DMS53 (cell line): ENCODE measurements at regions not wholly inside any gene's neighbourhood (a gene's known extent, or its start where the extent isn't known, plus 50 kb on each side); places are given as distances from the start of the nearest gene placed in this dataset.

Experiments used
- DNase-seq: peaks from one replicate; lab custom pipeline; 2025; lab: John Stamatoyannopoulos, UW

DNA sequence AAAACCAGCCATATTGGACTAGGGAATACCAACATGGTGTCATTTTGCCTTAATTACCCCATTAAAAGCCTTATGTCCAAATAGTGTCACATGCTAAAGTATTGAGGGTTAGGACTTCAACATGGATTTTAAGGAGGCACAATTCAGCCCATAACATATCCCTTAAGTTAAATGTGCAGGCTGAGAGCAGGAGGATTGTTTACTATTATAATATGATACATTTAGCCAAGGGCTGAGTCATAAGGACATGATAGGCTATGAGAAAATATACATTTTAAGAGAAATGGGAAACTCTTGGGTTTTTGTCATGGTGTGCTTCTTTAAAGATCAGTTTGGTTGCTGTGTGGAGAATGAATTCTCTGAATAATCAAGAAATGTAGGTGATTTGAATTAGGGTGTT is 136.8 kb downstream of the RDH14 start:
- DNase-seq: peak; percentile 51

DNA sequence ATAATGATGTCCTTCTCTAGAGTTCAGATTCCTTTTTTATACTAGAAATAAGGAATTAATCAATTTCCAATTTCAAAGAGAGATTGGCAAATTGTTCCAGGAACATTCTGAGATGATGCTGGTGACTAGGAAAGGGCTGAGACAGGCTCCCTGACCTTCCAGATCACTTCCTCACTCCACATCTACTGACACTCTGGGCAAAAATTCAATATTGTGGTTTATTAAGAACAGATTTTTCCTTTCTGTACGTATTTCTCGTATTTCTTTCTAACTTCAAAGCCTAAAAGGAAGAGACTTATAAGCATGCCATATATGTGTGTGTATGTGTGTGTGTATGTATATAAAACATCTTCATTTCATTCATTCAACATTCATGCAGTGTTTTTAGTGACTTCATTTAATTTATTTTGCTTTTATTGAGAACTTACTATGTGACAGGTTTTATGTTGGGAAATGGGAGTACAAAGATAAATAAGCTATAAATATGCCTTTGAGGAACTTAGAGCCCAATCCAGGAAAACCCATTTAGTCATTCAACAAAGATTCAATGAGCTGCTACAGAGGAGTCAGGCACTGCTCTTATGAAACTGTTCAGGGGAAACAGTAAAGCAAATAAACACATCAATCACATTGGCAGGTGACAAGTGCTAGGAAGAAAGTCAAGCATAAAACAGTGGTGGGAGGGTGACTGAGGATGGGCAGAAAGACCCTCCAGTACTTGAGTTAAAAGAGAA is 137.9 kb downstream of the RDH14 start:
- DNase-seq: peak; percentile 77

DNA sequence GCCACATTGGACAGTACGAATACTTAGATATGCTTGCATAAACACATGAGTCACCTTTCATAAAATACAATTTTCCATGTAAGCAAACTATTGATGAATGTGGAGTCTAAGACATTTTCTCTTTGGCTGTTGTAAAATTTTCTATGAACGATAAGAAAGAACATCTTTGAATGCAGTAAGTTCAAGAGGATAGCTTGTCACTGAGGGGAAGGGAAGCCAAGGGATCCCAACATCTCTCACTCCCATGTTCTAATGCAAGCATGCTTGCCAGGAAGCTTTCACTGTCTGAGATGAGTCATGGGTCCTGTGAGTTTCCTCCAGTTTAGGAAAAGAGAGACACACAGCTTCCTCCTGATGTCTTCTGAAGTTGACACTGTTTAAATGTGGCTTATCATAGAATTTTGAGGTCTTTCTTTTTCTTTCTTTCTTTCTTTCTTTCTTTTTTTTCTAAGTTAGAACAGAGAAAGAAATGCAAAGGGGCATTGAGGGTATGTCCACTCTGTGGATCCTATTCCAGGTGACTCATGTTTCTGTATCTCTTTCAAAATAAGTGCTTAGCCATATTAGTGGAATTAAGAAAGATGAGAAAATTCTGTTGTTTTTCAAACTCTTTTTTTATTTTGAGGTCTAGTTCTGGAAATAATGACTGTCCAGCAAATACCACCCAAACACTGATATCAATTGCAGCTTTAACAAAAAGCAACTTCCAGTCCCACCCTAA is 146.6 kb downstream of the RDH14 start:
- peak; percentile 76 for DNase-seq

DNA sequence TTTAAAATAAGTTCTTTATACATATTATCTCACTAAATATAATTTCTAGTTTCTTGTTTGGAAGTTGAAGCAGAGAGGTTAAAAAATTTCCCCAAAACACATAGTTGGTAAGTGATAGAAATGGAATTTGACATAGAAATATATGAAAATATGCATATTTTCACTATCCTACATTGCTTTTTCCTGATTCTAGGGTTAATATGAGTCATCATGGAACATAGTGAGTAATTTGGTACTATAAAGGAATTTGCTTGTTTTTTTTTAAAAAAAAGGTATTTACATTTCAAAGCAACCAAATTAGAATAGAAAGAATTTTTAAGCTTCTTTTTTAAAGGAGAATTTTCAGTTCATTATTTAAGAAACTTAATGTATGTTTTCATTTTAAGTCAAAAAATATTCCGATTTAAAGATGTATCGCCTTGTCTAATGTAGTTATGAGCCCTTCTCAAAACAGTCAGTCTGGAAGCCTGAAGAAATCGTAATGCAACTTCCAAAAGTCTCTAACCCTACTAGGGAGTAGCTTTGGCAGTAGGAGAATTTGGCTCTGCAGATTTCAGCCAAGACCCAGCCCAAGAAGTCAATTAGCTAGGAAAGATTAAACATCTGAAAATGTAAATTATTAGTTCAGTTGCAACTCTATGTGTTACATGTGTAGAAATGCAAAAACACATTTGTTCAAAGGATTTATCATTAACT is 147.3 kb downstream of the RDH14 start:
- no peak for DNase-seq

DNA sequence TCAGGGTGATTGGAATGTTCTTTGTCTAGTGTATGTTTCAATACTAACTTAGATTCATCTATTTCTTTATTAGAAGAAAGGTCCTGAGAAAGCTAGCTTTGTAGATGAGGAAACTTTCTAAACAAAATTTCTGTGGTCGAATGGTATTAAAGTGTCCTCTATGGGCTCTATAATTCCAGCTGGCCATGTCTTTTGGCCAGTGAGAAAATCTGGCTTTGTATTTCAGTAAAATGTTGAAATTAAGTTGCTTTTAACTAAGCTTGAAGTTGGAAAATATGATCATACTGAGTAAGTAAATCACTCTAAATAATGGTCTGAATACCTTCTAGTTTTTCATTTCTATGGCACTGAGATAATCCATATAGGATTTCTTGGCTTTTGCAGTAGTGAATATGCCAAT is 148.8 kb downstream of the RDH14 start:
- DNase-seq: no peak

DNA sequence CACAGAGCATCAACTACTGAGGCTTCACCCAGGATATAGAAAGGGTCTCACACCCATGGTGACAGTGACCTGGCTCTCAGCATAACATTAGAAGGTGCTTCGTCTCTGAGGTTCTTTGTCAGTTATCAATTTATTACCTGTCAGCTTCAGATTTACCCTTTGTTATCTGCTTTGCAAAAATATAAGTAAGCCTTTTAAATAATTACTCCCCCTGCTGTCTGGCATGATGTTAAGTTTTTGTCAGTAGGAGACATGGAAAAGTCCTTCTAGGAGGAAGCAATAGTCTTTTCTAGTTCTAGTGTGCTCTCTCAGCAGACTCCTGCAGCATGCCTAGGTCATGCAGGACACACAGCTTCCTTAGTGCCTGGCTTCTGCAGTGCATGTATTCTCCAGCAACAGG is 149.9 kb downstream of the RDH14 start:
- no peak for DNase-seq

DNA sequence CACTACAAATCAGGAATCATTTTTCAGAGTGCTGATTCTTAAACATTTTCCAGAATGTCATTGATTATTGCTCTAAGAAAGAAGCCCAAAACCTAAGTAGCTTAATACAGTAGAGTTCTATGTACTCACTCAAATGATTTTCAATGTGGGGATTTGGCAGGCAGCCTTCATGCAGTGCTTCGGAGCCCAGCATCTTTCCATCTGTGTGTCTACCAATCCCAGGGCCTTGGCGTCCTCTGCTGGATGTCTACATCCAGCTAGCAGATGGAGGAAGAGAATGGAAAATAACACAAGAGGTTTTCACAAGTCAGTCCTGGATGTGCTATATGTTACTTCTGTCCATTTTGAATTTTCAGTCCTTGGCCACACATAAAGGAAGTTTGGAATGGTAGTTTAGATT is 151.8 kb downstream of the RDH14 start:
- no peak for DNase-seq

DNA sequence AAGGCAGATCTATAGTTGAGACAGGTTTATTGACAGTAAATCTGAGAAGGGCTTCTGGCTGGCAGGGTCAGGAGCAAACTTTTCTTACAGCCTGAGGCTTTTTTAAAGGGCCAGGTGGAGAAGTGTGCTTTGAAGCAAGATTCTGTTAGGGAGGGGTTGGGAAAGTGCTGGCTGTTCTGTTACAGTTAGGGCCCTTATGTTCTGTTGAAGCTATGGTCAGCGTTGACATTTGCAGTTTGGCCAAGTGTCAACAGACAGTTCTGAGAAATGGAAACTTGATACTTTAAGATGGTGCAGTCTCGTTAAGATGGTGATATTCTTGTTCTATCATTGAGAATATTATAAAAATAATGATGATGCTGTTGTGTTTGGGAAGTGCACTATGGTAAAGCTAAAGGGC is 154.2 kb downstream of the RDH14 start:
- DNase-seq: no peak

DNA sequence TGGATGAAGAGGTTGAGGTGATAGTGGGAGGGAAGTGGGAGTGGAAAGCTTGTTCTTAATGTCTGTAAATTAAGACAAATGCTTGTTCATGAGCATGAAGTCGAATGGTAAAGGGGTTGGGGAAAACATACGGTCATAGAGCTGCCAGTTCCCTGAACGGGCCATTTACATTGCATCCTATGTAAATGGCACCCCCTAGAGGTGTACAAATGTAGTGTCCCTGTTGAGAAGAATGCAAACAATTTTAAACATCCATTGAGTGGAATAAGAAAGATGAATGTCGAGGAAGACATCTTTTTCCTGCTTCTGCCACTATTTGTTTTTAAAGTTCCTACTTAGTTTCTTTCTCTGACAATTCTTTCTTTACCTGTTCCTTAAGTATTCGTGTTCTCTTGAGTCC is 155.7 kb downstream of the RDH14 start:
- peak; percentile 40 for DNase-seq

DNA sequence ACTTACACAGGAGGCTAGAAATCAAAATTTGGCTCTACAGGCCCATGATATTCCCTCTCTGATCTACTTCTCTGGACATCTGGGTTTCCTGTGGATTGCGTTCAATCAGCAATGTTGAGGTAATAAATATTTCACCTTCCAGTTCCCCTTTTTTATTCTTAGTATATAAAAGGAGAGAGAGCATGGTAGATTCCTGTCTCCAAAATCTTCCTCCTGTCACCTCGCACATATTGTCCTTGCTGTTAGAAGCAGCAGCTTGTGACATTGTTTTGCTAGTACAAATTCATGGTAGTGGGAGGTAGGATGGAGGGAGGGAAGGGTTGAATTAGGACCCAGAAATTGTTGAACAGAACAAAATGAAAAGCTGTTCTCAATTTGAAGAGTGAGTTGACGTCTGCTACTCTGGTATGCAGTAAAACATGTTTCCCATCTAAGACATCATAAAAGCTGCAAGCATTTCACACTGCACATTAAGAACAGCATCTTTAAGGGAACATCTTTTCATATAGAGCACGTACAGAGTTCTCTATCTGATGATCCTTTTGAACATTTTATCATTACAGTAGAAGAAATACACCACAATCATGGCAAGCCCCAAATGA is 156.4 kb downstream of the RDH14 start:
- DNase-seq: no peak

DNA sequence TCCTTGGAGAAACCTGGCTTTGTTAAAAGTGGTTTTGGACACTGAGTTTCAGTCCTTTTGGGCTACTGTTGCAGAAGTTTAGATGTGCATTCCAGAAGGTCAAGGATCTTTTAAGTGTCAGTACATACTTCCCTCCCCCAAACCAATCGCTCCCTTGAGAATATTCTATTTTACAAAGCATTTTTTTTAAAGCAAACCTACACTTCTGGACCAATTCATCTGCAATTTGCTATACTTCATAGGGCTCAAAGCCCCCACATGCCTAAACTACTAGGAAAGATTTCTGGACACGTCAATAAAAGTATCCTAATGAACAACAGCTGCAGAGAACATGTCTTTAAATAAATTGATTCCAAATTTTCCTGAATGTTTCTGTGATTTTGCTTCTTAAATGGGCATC is 157.6 kb downstream of the RDH14 start:
- DNase-seq: no peak

DNA sequence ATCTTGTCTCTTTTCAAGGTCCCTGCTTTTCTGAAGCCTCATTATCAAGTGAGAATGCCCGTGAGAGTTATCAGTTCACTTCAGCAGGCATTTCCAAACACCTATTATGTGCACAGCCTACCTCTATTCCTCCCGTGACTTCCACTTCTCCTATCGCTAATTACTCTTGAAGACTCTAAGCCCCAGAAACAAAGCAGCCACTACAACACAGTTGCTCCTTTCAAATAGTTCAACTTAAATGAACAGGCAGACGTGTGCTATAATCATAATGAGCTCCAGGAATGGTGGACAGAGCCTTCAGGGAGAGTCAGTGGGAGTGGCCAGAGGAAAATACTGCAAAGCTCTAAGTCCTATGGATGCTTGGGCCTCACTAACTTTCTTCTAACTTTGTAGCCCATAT is 159.0 kb downstream of the RDH14 start:
- no peak for DNase-seq

DNA sequence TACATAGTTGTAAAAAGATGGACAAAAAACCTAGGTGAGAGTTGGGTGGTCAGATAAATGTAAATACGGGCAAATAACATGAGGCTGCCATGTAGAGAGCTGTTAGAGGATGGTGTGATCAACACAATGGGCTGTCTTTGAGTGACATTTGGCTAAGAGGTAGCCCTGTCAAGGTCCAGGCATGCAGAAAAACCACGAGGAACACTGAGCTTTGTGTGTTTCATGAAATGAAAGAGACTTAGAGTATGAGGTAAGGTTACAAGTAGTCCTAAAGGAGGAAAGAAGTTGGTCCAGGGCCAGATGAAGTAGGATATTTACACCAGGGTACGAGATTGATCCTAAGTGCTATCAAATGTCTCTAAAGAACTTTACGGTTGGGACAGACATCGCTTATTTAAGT is 160.9 kb downstream of the RDH14 start:
- DNase-seq: no peak

DNA sequence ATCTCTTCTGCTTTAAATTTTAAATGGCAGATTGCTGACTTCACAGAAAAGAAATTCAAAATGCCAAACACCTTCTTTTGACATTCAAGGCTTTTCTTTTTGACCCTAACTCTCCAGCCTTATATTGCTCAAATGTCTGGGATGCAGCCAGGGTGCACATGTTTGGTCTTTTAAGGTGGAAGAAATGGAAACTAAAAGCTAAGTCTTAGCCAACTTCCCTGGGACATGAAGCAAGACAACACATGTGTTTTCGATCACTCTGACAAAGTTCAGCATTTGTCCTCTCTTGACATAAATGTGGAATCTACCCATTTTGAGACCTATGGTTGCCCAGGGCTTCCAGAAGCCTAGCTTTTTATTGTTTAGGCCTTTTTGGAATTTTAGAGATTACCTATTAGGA is 161.6 kb downstream of the RDH14 start:
- DNase-seq: no peak

DNA sequence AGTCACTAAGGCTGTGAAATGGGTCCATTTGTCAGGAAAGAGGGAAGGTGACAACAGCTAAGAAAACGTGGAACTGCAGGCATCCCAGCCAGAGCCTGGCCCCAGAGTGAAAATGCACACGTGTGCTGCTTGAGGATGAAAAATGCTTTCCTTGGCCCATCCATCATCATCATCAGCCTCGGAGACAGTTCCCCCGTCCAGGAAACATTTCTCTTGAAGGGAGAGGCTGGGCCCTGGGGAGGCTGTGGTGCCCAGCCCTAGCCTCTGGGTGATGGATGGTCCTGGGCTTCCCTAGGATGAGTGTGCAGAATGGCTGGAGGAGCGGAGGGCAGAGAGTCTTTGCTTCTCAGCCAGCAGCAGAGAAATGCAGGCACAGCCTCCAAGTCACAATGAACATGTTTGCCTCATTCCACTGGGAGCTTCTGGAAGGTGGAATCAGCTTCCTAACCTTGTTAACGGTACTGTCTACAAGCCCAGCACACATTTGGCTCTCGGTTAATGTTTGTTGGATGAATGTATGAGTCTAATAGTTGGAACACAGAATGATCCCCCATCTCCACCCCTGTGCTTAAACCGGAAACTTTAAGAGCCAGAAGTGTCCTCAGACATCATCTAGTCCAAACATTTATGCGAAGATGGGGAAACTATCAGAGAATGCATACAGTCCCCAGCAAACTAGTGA is 164.0 kb downstream of the RDH14 start:
- DNase-seq: no peak

DNA sequence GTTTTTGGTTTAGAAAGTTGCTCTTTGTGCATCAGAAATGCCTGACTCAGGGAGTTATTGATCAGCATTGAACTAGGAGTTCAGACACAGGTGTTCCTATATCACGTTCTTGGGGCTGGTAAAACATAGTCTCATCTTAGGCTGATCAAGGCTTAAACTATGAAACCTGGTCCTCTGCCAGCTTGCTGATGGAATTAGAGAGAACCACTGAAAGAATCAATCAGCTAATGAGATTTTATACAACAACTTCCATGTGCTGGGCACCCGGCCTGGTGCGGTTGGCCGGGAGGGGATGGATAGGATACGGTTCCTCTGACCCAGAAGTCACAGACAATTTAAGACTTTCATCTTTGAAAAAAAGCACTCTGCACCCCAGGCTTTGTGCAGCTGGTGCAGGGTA is 164.9 kb downstream of the RDH14 start:
- no peak for DNase-seq

DNA sequence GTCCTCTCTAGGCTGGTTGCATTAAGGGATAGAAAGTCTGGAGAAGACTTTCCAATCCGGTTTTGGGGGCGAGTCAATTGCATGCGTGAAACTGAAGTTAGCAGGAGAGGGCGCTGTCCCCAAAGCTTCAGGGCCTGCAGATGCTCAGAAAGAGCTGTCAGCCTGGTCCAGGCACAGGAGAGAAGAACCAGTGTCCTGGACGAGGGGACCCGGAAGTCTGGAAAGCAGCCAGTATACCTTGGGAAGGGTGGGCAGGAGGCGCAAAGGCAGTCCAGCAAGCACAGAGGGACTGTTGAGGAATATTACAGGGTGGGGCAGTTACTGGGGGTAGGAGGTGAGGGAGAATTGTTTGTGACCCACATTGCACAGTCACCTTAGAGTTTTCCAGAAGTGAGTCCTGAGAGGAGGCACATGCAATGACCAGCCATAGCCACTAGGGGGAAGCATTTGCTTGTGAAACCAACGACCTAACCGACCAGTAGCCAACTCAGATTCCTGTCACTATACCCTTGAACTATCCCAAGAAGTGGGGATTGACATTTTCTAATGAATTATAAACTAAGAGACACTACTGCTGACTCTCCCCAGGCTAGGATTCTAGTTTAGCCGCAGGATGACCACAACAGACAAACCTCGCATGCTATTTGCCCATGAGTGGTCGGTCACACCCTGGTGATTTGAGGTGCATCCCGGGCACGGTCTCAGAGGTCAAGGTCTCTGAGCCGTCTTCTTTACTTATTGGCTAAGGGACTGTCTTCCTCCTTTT is 172.8 kb downstream of the RDH14 start:
- DNase-seq: peak; percentile 80

DNA sequence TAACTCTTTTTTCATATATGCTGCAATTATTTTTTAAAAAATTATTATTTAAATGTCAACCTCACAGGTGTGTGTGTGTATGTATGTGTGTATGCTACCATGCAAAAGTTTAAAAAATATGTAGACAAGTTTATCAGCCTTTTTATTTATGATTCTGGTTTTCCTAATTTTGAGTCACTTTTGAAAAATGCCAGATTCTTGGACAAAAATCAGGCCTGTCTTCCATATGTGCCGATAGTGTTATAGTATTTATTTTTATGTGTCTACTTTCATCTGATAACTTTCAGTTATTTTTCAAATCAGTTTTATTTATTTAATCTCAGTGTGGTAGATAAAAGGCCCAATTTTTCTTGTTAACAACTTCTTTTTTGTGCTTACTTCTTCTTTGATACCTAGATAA is 176.2 kb downstream of the RDH14 start:
- no peak for DNase-seq

DNA sequence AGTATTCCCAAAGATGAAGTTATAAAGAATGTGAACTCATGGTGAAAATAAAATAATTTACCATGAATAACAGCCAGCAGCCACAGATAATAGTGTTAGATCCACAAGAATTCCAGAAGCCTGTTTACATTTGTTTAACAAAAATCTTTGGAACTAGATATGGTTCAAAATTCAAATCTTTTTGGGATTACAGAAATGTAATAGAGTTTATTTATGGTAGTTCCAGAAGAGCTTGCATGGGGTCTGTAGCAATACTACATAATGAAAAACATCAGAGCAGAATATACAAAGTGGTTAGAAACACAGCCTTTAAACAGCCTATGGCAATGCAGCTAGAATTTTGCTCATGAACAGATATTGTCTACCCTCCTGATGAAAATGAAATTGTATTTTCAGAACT is 179.1 kb downstream of the RDH14 start:
- DNase-seq: no peak

DNA sequence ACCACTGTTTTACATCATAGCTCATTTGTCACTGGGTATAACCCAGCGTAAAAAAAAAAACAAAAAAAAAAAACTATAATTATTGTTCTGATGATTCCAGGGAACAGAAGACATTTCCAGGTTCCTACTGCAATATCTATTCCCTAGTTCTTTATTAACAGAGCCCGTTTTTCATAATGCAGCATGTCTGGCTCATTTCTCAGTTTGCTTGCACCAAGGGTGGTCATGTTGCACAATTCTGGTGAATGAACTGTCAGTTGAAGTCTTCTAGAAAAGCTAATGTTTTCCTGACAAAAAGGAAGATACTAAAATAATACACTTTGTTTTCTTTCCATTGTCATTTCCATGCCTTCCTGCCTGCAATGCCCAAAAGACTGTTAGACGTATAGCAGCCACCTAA is 180.1 kb downstream of the RDH14 start:
- no peak for DNase-seq

DNA sequence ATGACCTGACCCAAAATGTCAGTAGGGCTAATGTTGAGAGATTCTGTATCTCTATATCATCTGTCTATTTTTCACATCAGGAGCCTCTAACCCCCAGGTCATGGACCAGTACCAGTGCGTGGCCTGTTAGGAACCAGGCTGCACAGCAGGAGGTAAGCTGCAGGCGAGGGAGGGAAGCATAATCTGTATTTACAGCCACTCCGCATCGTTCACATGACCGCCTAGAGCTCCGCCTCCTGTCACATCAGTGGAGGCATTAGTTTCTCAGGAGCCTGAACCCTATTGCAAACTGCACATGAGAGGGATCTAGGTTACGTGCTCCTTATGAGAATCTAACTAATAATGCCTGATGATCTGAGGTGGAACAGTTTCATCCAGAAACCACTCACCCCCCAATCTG is 180.6 kb downstream of the RDH14 start:
- DNase-seq: no peak
